SU-DHL-6 (cell line): ENCODE measurements at regions not wholly inside any gene's neighbourhood (a gene's known extent, or its start where the extent isn't known, plus 50 kb on each side); places are given as distances from the start of the nearest gene placed in this dataset.

ENCODE experiments used
- CTCF ChIP-seq: fragments of 200-600 bp; sonication (generic); IDR thresholded peaks from one replicate; pipeline ENCODE4 v1.5.1; 2017; ENCODE audit warnings: antibody characterized with exemption, mild to moderate bottlenecking, low read length, moderate library complexity; ENCODE audit not compliant: insufficient read depth, poor library complexity, severe bottlenecking
- EZH2phosphoT487 ChIP-seq: fragments of 200-600 bp; sonication (generic), shearing (Covaris generic); conservative IDR thresholded peaks from 2 replicates; pipeline ENCODE4 v1.6.1; 2018; ENCODE audit warnings: mild to moderate bottlenecking, antibody characterized with exemption, low read length, moderate library complexity, mixed read lengths

GRCh38 chr5:74016373-74016772 lies 390.4 kb downstream of the ARHGEF28 start:
- TF ChIP-seq CTCF, result no peak
- TF ChIP-seq EZH2phosphoT487, result no peak
